Activated CD4-positive, alpha-beta T cell treated with anti-CD3 and anti-CD28 coated beads for 4 hours (primary cell): ENCODE measurements at regions not wholly inside any gene's neighbourhood (a gene's known extent, or its start where the extent isn't known, plus 50 kb on each side); places are given as distances from the start of the nearest gene placed in this dataset.
A peak's percentile ranks its signal among the peaks of the same experiment; 100 is the strongest.

Experiments used
- DNase-seq, 2 donors: peaks; one replicate each; pipeline ENCODE4 v3.0.0-alpha.2; 2020

DNA sequence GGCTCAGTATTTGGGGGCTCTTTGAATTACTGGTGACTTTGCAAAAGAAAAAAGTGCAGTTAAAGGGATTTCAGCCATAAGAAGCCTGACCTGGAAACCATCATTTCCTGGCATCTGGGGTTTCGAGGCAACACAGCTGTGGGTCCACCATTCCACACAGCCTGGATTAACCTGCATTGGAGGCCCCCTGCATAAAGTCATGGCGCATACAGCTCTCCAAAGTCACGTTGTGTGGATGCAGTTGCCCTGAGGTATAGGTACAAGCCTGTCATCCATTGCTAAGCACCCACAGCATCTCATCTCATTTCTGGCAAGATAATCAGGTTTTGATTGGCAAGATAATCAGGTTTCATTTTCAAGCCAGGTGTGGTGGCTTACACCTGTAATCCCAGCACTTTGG, 54.5 kb upstream of the TAGAP start:
- no peak for DNase-seq

DNA sequence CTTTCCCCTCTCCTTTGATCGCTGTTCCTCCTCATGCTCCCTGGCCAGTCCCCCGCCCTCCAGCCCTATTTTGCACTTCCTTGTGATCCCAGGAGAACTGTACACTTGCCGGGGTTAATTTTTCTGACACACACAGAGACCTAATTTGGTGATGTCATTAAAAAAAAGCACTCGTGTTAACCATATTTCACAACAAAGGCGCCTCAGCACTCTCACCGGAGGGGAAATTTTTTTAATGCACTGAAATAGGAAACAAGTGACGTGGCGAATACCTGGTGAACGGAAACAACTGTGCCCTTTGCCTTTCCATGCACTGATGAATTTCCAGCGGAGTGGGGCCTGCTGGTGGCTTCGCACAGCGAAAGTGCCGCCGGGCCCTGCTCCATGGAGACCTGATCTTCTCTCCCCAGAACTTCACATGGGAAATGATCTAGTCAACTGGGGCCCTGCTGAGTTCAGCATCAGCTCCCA, 53.9 kb upstream of the TAGAP start:
- peak; percentile 76 to 78 for DNase-seq

DNA sequence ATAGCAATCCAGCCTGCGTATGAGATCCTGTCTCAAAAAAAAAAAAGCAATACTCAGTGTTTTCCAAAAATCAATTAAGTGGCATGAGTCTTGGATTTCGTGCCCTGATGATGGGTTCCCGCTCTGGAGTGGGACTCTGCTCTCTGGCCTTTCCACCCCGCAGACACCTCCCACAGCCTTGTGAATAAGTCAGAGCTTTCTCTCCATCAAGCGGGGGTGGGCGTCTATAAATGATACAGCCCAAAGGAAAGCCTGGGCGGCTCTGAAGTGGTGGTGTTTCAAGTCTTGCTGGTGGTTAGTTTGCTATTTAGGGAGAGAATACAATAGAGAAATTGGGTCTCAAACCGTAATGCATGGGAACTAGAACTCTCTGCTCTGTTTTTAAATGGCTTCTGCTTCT, 52.5 kb upstream of the TAGAP start:
- peak; percentile 56 to 71 for DNase-seq

DNA sequence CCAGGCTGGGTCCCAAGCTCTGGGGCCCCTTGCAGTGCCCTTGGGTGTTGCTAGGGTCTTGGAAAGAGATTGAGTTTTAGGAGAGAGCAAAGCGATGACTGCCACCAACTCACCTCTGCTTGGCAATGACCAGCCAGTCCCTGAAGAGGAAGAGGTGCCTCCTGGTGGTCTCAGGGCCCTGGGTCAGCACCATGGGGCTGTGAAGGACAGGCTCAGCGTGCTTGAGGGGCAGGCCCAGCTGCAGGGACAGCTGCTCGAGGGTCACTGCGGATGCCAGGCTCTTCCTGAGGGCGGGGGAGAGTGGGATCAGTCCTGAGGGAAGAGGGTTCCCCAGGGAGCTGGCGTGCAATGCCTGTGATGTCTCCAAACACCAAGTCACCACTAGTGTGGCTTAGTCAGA, 50.8 kb upstream of the TAGAP start:
- DNase-seq = no peak

DNA sequence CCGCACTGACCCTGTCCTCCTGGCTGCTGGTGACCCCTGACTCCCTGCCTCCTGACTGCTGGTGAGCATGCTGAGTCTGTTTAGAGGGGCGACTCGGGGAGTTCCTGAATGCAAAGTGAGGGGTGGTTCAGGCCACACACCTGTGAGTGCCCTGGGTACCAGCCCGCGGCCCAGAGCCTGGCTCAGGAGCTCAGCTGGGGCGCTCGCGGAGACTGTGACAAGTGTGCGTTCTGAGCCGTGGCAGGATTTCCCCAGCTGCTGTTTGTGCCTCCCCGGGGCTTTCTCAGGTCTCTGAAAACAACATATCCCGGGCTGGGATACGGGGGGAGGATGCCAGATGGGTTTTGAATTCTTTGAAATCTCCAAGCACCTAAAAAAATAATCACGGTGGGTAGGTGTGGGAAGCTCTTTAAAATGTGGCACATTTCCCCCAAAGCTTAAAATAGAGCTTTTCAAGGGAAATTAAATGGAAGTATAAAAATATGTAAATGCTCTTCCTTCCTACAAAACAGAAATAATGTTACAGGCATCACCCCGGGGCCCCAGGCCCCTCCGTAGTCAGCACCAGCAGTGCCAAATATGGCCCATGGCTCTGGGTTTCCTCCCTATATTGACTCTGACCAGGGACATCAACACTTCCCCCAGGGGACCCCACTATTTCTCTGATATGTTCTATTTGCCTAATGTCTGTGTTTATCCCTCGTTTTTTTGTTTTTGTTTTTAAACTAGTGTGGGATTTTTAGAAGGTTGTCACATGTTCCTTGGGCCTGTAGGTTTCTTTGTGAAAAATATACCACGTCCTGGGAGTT, 49.9 kb upstream of the TAGAP start:
- peak; percentile 55 to 59 for DNase-seq
